HepG2 (cell line): ENCODE measurements at regions not wholly inside any gene's neighbourhood (a gene's known extent, or its start where the extent isn't known, plus 50 kb on each side); places are given as distances from the start of the nearest gene placed in this dataset.

Source experiments
- ATAC-seq: fragments of 200-7000 bp; cut with Tn5 transposase; 3 replicates; pipeline ENCODE4 v1.9.1; 2020; ENCODE audit warnings: mild to moderate bottlenecking, moderate library complexity
- BruUV-seq: library from RNA; stranded (reverse); fragments of 400-500 nt; replicated peaks from 2 replicates; lab custom pipeline; 2021; lab: Mats Ljungman, UMichigan
- CTCF ChIA-PET: fragments of 300-600 bp; formaldehyde crosslinking; extraction: SDS; loops from one replicate; lab custom pipeline; 2021; ENCODE audit warnings: low total read pairs, inconsistent platforms, low intra/inter-chr PET ratio; lab: Yijun Ruan, JAX
- POLR2A ChIA-PET: fragments of 350-600 bp; sonication (Branson Sonifier 250); formaldehyde crosslinking; loops from one replicate; lab custom pipeline; 2020; ENCODE audit warnings: antibody characterized with exemption, inconsistent platforms; lab: Yijun Ruan, JAX
- DNase-seq: peaks from one replicate; pipeline ENCODE4 v3.0.0-alpha.2; 2015; ENCODE audit warnings: low spot score
- FAIRE-seq: peaks from 3 replicates; lab custom pipeline; 2011; peaks lifted over from hg19 to GRCh38; lab: Jason Lieb, UNC
- H2AFZ ChIP-seq: one replicate; pipeline ENCODE4 v1.6.1; 2011; ENCODE audit warnings: low read length, inconsistent platforms
- H3K27ac ChIP-seq: fragments of 300-600 bp; 3 replicates; pipeline ENCODE4 v1.8.0; 2011; ENCODE audit warnings: mixed run types, mild to moderate bottlenecking, mixed read lengths, low read length, inconsistent platforms; ENCODE audit not compliant: insufficient read depth; ENCODE audit errors: extremely low read length
- H3K27me3 ChIP-seq, 2 experiments: fragments of 200-600 bp in 1 of 2; 2 replicates in 1 of 2; 3 replicates in 1 of 2; pipeline versions ENCODE4 v1.6.0 to v1.8.0; 2011; ENCODE audit warnings: low read length in 2 of 2, mild to moderate bottlenecking in 2 of 2, moderate library complexity in 2 of 2, inconsistent platforms in 1 of 2; ENCODE audit not compliant: insufficient read depth in 2 of 2, control insufficient read depth in 1 of 2
- H3K36me3 ChIP-seq, 2 experiments: fragments of 200-600 bp in 1 of 2; replicated peaks in 1 of 2; 2 replicates in 1 of 2; 3 replicates in 1 of 2; pipeline versions ENCODE4 v1.5.1 to v1.8.0; 2011; ENCODE audit warnings: low read length in 2 of 2, inconsistent platforms in 1 of 2; ENCODE audit not compliant: insufficient read depth in 2 of 2, control insufficient read depth in 1 of 2
- H3K4me1 ChIP-seq: 2 replicates; pipeline ENCODE4 v1.5.1; 2012; ENCODE audit warnings: low read length, inconsistent platforms; ENCODE audit not compliant: insufficient read depth
- H3K4me2 ChIP-seq: 2 replicates; pipeline ENCODE4 v1.6.0; 2011; ENCODE audit warnings: low read depth, low read length, inconsistent platforms
- H3K4me3 ChIP-seq, 3 experiments: fragments of 200-600 bp in 1 of 3; sonication (generic), shearing (Covaris generic) in 1 of 3; replicated peaks in 1 of 3; 2 replicates each; pipeline ENCODE4 v1.5.1; 2011 to 2016; ENCODE audit warnings: low read length in 3 of 3, inconsistent platforms in 2 of 3, low read depth in 2 of 3, mild to moderate bottlenecking in 2 of 3, control low read depth in 1 of 3, mixed read lengths in 1 of 3; ENCODE audit not compliant: insufficient read depth in 1 of 3
- H3K79me2 ChIP-seq: one replicate; pipeline ENCODE4 v1.6.1; 2011; ENCODE audit warnings: low read length, inconsistent platforms; ENCODE audit not compliant: insufficient read depth
- H3K9ac ChIP-seq: 2 replicates; pipeline ENCODE4 v1.6.0; 2011; ENCODE audit warnings: mild to moderate bottlenecking, low read depth, low read length, inconsistent platforms; ENCODE audit not compliant: insufficient read depth
- H3K9me3 ChIP-seq: 2 replicates; pipeline ENCODE4 v1.5.1; 2012; ENCODE audit warnings: mild to moderate bottlenecking, low read length
- H4K20me1 ChIP-seq: 2 replicates; pipeline ENCODE4 v1.6.0; 2011; ENCODE audit warnings: inconsistent platforms, mild to moderate bottlenecking, low read length, moderate library complexity; ENCODE audit not compliant: insufficient read depth
- EP300 ChIP-seq, 3 experiments: sonication (generic) in 1 of 3; formaldehyde crosslinking in 1 of 3; IDR thresholded peaks; 2 replicates each; pipeline versions ENCODE4 v1.5.1 to v1.6.1; 2011 to 2020; ENCODE audit warnings: low read depth in 2 of 3, low read length in 2 of 3, borderline replicate concordance in 1 of 3, improper control_type of control experiment in 1 of 3, mild to moderate bottlenecking in 1 of 3, missing genetic modification reagents in 1 of 3, moderate library complexity in 1 of 3
- GABPA ChIP-seq, 2 experiments: IDR thresholded peaks; 2 replicates each; pipeline ENCODE4 v1.6.1; 2011 to 2016; ENCODE audit warnings: low read depth in 2 of 2, low read length in 1 of 2, missing biosample characterization in 1 of 2, missing genetic modification characterization in 1 of 2
- KDM1A ChIP-seq: IDR thresholded peaks from 2 replicates; pipeline ENCODE4 v1.6.1; 2016; ENCODE audit warnings: missing compliant biosample characterization
- NFE2 ChIP-seq: sonication (generic); formaldehyde crosslinking; IDR thresholded peaks from 2 replicates; pipeline ENCODE4 v1.4.0; 2020; ENCODE audit warnings: missing genetic modification reagents
- ZFP37 ChIP-seq: sonication (generic); formaldehyde crosslinking; IDR thresholded peaks from 2 replicates; pipeline ENCODE4 v1.4.0; 2020; ENCODE audit warnings: missing genetic modification reagents, borderline replicate concordance
- ZNF557 ChIP-seq: sonication (generic); formaldehyde crosslinking; IDR thresholded peaks from 2 replicates; pipeline ENCODE4 v1.4.0; 2020; ENCODE audit warnings: missing genetic modification reagents
- WGBS: methylation state at CpG from one replicate; pipeline ENCODE4 v1.1.6; 2017; ENCODE audit warnings: low lambda C conversion rate; 5-methylcytosine and 5-hydroxymethylcytosine counted together
- in situ Hi-C: cut with HindIII; loops from 2 replicates; pipeline ENCODE4 v1.10.0; 2017; ENCODE audit warnings: low pct_unique_long_range_greater_than_20kb; ENCODE audit not compliant: extremely low pct_ligation_motif_present
- intact Hi-C: fragments of 100-400 bp; cut with micrococcal nuclease; formaldehyde crosslinking; loops from one replicate; pipeline ENCODE4 v1.10.0; 2022; ENCODE audit not compliant: unreplicated experiment
- TF ChIP-seq, protein P1 (sequence below): sonication (generic); formaldehyde crosslinking; IDR thresholded peaks from 2 replicates; pipeline ENCODE4 v1.4.0; 2020; ENCODE audit warnings: mild to moderate bottlenecking, missing genetic modification reagents
- TF ChIP-seq, protein P2 (sequence below): sonication (generic); formaldehyde crosslinking; IDR thresholded peaks from 2 replicates; pipeline ENCODE4 v1.5.1; 2020; ENCODE audit warnings: mild to moderate bottlenecking, missing genetic modification reagents, moderate library complexity
- TF ChIP-seq, protein P3 (sequence below): sonication (generic); formaldehyde crosslinking; IDR thresholded peaks from 2 replicates; pipeline ENCODE4 v1.4.0; 2020; ENCODE audit warnings: mild to moderate bottlenecking, low read depth, missing genetic modification reagents
- TF ChIP-seq, protein P4 (sequence below): sonication (generic); formaldehyde crosslinking; IDR thresholded peaks from 2 replicates; pipeline ENCODE4 v1.4.0; 2020; ENCODE audit warnings: missing genetic modification reagents

DNA sequence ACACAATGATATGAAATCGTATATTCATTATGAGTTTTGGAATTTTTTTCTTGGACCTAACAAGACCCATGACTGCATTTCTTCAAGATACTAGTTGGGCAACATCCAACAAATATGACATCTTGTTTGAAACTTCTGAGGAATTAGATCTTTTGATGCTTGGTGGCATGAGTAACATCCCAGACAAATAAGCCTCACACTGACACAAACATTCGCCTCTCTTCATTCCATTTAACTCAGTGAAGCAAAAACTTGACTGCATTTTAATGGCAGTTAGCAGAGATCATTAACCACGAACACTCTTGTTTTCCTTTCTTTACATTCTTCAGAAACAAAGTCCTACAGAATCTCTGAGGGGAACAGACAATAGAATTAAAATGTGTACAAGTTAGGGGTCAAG lies 758.3 kb downstream of the C12orf50 start:
- H3K27me3 ChIP-seq: no peaks in the 10 kb centered on the region
- no peaks in the 10 kb centered on the region for H3K4me1 ChIP-seq
- ChIA-PET POLR2A (no interaction called here), CTCF (no interaction called here)
- DNase-seq (no peak), ATAC-seq (no peak), FAIRE-seq (no peak)
- peaks cover 15% of the 10 kb centered on the region for H3K9me3 ChIP-seq
- no peak overlapping the region for H3K27ac ChIP-seq
- H3K9ac ChIP-seq: no peak overlapping the region
- no peak overlapping the region for H3K4me2 ChIP-seq
- intact Hi-C loops: no loop called here
- no peak overlapping the region for H2AFZ ChIP-seq
- no peaks in the 10 kb centered on the region for H4K20me1 ChIP-seq
- no peaks in the 10 kb centered on the region for H3K36me3 ChIP-seq
- in situ Hi-C loops: no loop called here
- BruUV-seq: no TSS peak
- WGBS: 4% methylated on average over 3 of the region's 3 CpGs
- no peak overlapping the region for H3K4me3 ChIP-seq
- H3K79me2 ChIP-seq: no peaks in the 10 kb centered on the region
- no peak for TF ChIP-seq GABPA (IDR thresholded peaks at IDR 0.05; ENCODE audit: low read depth, low read length)
- TF ChIP-seq GABPA (CRISPR knock-in tag; IDR thresholded peaks at IDR 0.05; ENCODE audit: low read depth): no peak
- TF ChIP-seq, protein P1, sequence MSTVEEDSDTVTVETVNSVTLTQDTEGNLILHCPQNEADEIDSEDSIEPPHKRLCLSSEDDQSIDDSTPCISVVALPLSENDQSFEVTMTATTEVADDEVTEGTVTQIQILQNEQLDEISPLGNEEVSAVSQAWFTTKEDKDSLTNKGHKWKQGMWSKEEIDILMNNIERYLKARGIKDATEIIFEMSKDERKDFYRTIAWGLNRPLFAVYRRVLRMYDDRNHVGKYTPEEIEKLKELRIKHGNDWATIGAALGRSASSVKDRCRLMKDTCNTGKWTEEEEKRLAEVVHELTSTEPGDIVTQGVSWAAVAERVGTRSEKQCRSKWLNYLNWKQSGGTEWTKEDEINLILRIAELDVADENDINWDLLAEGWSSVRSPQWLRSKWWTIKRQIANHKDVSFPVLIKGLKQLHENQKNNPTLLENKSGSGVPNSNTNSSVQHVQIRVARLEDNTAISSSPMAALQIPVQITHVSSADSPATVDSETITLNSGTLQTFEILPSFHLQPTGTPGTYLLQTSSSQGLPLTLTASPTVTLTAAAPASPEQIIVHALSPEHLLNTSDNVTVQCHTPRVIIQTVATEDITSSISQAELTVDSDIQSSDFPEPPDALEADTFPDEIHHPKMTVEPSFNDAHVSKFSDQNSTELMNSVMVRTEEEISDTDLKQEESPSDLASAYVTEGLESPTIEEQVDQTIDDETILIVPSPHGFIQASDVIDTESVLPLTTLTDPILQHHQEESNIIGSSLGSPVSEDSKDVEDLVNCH (CRISPR knock-in tag): no peak
- TF ChIP-seq, protein P2, sequence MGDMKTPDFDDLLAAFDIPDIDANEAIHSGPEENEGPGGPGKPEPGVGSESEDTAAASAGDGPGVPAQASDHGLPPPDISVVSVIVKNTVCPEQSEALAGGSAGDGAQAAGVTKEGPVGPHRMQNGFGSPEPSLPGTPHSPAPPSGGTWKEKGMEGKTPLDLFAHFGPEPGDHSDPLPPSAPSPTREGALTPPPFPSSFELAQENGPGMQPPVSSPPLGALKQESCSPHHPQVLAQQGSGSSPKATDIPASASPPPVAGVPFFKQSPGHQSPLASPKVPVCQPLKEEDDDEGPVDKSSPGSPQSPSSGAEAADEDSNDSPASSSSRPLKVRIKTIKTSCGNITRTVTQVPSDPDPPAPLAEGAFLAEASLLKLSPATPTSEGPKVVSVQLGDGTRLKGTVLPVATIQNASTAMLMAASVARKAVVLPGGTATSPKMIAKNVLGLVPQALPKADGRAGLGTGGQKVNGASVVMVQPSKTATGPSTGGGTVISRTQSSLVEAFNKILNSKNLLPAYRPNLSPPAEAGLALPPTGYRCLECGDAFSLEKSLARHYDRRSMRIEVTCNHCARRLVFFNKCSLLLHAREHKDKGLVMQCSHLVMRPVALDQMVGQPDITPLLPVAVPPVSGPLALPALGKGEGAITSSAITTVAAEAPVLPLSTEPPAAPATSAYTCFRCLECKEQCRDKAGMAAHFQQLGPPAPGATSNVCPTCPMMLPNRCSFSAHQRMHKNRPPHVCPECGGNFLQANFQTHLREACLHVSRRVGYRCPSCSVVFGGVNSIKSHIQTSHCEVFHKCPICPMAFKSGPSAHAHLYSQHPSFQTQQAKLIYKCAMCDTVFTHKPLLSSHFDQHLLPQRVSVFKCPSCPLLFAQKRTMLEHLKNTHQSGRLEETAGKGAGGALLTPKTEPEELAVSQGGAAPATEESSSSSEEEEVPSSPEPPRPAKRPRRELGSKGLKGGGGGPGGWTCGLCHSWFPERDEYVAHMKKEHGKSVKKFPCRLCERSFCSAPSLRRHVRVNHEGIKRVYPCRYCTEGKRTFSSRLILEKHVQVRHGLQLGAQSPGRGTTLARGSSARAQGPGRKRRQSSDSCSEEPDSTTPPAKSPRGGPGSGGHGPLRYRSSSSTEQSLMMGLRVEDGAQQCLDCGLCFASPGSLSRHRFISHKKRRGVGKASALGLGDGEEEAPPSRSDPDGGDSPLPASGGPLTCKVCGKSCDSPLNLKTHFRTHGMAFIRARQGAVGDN (CRISPR knock-in tag): no peak
- no peak for TF ChIP-seq ZFP37 (CRISPR knock-in tag)
- TF ChIP-seq, protein P3, sequence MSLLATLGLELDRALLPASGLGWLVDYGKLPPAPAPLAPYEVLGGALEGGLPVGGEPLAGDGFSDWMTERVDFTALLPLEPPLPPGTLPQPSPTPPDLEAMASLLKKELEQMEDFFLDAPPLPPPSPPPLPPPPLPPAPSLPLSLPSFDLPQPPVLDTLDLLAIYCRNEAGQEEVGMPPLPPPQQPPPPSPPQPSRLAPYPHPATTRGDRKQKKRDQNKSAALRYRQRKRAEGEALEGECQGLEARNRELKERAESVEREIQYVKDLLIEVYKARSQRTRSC (CRISPR knock-in tag): no peak
- TF ChIP-seq NFE2 (CRISPR knock-in tag): no peak
- TF ChIP-seq EP300 (IDR thresholded peaks at IDR 0.05; ENCODE audit: low read depth in 2 of 2, low read length in 2 of 2): no peak
- no peak for TF ChIP-seq EP300 (CRISPR knock-in tag; IDR thresholded peaks at IDR 0.05; ENCODE audit: borderline replicate concordance)
- no peak for TF ChIP-seq KDM1A (CRISPR knock-in tag)
- TF ChIP-seq ZNF557: no peak
- TF ChIP-seq, protein P4, sequence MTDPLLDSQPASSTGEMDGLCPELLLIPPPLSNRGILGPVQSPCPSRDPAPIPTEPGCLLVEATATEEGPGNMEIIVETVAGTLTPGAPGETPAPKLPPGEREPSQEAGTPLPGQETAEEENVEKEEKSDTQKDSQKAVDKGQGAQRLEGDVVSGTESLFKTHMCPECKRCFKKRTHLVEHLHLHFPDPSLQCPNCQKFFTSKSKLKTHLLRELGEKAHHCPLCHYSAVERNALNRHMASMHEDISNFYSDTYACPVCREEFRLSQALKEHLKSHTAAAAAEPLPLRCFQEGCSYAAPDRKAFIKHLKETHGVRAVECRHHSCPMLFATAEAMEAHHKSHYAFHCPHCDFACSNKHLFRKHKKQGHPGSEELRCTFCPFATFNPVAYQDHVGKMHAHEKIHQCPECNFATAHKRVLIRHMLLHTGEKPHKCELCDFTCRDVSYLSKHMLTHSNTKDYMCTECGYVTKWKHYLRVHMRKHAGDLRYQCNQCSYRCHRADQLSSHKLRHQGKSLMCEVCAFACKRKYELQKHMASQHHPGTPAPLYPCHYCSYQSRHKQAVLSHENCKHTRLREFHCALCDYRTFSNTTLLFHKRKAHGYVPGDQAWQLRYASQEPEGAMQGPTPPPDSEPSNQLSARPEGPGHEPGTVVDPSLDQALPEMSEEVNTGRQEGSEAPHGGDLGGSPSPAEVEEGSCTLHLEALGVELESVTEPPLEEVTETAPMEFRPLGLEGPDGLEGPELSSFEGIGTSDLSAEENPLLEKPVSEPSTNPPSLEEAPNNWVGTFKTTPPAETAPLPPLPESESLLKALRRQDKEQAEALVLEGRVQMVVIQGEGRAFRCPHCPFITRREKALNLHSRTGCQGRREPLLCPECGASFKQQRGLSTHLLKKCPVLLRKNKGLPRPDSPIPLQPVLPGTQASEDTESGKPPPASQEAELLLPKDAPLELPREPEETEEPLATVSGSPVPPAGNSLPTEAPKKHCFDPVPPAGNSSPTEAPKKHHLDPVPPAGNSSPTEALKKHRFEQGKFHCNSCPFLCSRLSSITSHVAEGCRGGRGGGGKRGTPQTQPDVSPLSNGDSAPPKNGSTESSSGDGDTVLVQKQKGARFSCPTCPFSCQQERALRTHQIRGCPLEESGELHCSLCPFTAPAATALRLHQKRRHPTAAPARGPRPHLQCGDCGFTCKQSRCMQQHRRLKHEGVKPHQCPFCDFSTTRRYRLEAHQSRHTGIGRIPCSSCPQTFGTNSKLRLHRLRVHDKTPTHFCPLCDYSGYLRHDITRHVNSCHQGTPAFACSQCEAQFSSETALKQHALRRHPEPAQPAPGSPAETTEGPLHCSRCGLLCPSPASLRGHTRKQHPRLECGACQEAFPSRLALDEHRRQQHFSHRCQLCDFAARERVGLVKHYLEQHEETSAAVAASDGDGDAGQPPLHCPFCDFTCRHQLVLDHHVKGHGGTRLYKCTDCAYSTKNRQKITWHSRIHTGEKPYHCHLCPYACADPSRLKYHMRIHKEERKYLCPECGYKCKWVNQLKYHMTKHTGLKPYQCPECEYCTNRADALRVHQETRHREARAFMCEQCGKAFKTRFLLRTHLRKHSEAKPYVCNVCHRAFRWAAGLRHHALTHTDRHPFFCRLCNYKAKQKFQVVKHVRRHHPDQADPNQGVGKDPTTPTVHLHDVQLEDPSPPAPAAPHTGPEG: no peak
